ENCODE measurements at regions not wholly inside any gene's neighbourhood (a gene's known extent, or its start where the extent isn't known, plus 50 kb on each side); places are given as distances from the start of the nearest gene placed in this dataset.

DNA sequence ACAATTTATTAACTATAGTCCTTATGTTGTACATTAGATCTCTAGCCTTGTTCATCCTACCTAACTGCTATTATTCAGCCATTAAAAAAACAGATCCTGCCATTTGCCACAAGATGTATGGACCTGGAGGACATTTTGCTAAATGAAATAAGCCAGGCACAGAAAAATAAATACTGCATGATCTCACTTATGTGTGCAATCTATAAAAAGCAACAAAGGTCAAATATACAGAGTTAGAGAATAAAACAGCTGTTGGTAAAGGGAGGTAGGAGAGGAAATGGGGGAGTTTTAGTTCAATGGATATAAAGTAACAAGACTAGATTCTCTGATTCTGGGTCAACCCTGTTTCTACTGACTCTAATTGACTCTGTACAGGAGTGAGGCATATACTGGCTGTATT lies 103.3 kb upstream of the FAM9C start:
- no peak for DNase-seq (ENCODE audit: extremely low spot score)
- no peaks in the 10 kb centered on the region for H3K27me3 ChIP-seq
- no peak for TF ChIP-seq EP300 (IDR thresholded peaks at IDR 0.05)
- no peak for TF ChIP-seq POLR2A (IDR thresholded peaks at IDR 0.05; ENCODE audit: low read depth)
- TF ChIP-seq POLR2AphosphoS5 (IDR thresholded peaks at IDR 0.05) = no peak
- no peak for TF ChIP-seq CTCF (IDR thresholded peaks at IDR 0.05)
- H3K36me3 ChIP-seq = no peaks in the 10 kb centered on the region
- intact Hi-C loops (cut with DNase I) = no loop called here
- peaks cover 0 to 4% (median 0%) of the 10 kb centered on the region in 4 donors for H3K9me3 ChIP-seq
- H3K4me3 ChIP-seq = no peak overlapping the region
- no peak overlapping the region for H3K27ac ChIP-seq (replicated peaks in 1 of 4)
- H3K4me1 ChIP-seq = peaks cover 0 to 16% (median 12%) of the 10 kb centered on the region in 4 donors

DNA sequence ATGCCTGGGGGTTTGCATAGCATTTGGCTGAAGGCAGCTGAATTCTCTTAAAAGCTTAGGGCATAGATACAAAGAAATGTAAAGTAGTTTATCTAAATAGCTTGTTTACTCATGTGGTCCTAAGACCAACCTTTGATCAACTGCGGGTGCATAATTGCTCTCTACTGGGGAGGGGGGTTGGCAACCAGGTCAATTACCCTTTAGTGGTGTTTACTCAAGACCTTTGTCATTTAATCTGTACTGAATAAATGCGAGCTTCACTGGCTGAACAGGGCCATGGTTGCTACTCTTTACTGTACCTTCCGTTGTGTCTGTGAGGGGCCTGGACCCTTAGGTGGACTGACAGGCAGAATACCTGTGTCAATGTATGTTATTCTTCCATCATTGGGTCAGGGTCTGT lies 102.7 kb upstream of the FAM9C start:
- WGBS = 85% methylated on average over 3 of the region's 3 CpGs
- peaks cover 0 to 10% (median 6%) of the 10 kb centered on the region in 4 donors for H3K4me1 ChIP-seq
- DNase-seq (ENCODE audit: extremely low spot score) = no peak
- H3K9me3 ChIP-seq = peaks cover 0 to 4% (median 0%) of the 10 kb centered on the region in 4 donors
- H3K27ac ChIP-seq (replicated peaks in 1 of 4) = no peak overlapping the region
- no peaks in the 10 kb centered on the region for H3K36me3 ChIP-seq
- intact Hi-C loops (cut with DNase I) = no loop called here
- H3K4me3 ChIP-seq = no peak overlapping the region
- no peak for TF ChIP-seq POLR2AphosphoS5 (IDR thresholded peaks at IDR 0.05)
- no peak for TF ChIP-seq EP300 (IDR thresholded peaks at IDR 0.05)
- no peak for TF ChIP-seq CTCF (IDR thresholded peaks at IDR 0.05)
- TF ChIP-seq POLR2A (IDR thresholded peaks at IDR 0.05; ENCODE audit: low read depth) = no peak
- no peaks in the 10 kb centered on the region for H3K27me3 ChIP-seq

DNA sequence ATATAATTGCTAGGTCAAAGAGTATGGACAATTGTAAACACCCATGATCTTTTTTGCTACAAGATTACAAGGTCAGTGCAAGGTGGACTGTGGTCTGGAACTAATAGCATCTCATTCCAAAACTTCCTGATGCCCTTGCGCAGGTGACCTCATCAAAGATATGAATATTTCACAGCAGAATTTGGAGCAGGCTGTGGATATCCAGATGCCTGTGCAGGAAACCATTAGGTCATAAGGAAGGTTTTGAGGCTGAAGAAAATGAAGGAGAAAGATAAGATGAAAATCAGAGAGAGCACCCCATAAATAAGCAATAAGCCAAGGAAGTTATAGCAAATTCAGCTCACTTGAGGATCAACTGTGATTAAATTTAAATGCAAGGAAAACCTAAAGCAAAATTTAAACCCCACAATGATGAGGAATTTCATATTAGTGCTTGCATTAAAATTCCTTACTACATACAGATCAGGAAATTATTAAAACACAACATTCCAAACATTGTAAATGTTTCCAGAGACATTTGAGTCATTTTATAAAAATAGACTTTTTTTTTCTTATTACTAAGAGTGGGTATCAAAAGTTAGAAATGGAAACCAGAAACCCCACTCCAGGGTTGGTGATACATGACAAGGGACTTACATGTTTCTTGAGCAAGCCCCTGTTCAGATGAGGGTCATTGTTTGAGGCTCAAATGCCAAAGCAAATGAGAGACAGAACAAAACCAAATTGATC lies 100.7 kb upstream of the FAM9C start:
- Histone ChIP-seq H3K4me1 (no peaks in the 10 kb centered on the region), H3K27me3 (no peaks in the 10 kb centered on the region), H3K4me3 (no peak overlapping the region), H3K36me3 (no peaks in the 10 kb centered on the region), H3K27ac (replicated peaks in 1 of 4) (no peak overlapping the region), H3K9me3 (peaks cover 0 to 4% (median 0%) of the 10 kb centered on the region in 4 donors)
- no peak for DNase-seq (ENCODE audit: extremely low spot score)
- TF ChIP-seq EP300 (IDR thresholded peaks at IDR 0.05) = no peak
- TF ChIP-seq POLR2AphosphoS5 (IDR thresholded peaks at IDR 0.05) = no peak
- TF ChIP-seq POLR2A (IDR thresholded peaks at IDR 0.05; ENCODE audit: low read depth) = no peak
- TF ChIP-seq CTCF (IDR thresholded peaks at IDR 0.05) = no peak
- 73% methylated on average over 1 of the region's 1 CpG for WGBS
- intact Hi-C loops (cut with DNase I) = no loop called here

DNA sequence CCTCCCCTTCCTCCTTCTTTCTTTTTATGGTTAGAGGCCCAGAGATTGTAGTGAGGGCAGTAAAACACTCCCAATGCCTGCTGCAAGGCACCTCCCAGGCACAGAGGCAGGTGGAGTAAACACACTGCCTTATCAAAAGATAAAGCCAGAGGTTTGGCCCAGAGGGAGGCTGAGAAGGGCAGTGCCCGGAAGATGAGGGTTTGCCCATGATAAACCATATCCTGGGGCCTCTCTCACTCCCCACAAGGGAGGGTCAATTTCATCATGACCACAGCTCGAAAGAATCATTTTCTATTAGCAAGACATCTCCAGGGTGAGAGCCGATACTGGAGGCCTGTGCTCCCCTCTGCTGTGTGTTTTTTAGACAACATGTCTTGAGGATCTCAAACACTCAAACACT lies 98.5 kb upstream of the FAM9C start:
- H3K36me3 ChIP-seq = no peaks in the 10 kb centered on the region
- intact Hi-C loops (cut with DNase I) = no loop called here
- H3K4me1 ChIP-seq = no peaks in the 10 kb centered on the region
- no peak overlapping the region for H3K4me3 ChIP-seq
- DNase-seq (ENCODE audit: extremely low spot score) = no peak
- TF ChIP-seq EP300 (IDR thresholded peaks at IDR 0.05) (no peak), POLR2AphosphoS5 (IDR thresholded peaks at IDR 0.05) (no peak), POLR2A (IDR thresholded peaks at IDR 0.05; ENCODE audit: low read depth) (no peak), CTCF (IDR thresholded peaks at IDR 0.05) (no peak)
- peaks cover 0 to 4% (median 0%) of the 10 kb centered on the region in 4 donors for H3K9me3 ChIP-seq
- WGBS = 82% methylated on average over 3 of the region's 3 CpGs
- H3K27me3 ChIP-seq = no peaks in the 10 kb centered on the region
- H3K27ac ChIP-seq (replicated peaks in 1 of 4) = no peak overlapping the region

- WGBS = 60% methylated on average over 2 of the region's 5 CpGs
- DNase-seq (ENCODE audit: extremely low spot score) = no peak
Observed at GRCh38 chrX:13140007-13140406, 95.6 kb upstream of the FAM9C start.

More at GRCh38 chrX:13140007-13140406, 95.6 kb upstream of the FAM9C start:
- Histone ChIP-seq H3K27me3 (no peaks in the 10 kb centered on the region), H3K4me3 (no peak overlapping the region), H3K4me1 (no peaks in the 10 kb centered on the region), H3K9me3 (no peaks in the 10 kb centered on the region), H3K36me3 (no peaks in the 10 kb centered on the region), H3K27ac (replicated peaks in 1 of 4) (no peak overlapping the region)
- TF ChIP-seq CTCF (IDR thresholded peaks at IDR 0.05) (no peak), POLR2AphosphoS5 (IDR thresholded peaks at IDR 0.05) (no peak), EP300 (IDR thresholded peaks at IDR 0.05) (no peak), POLR2A (IDR thresholded peaks at IDR 0.05; ENCODE audit: low read depth) (no peak)
- intact Hi-C loops (cut with DNase I) = no loop called here
